Stimulated activated CD4-positive, alpha-beta T cell treated with anti-CD3 and anti-CD28 coated beads, Interleukin-2, amount 100 ng/mL, for 48 hours (primary cell): ENCODE measurements at regions not wholly inside any gene's neighbourhood (a gene's known extent, or its start where the extent isn't known, plus 50 kb on each side); places are given as distances from the start of the nearest gene placed in this dataset.

ENCODE experiments used
- DNase-seq, 2 donors: peaks; one replicate each; pipeline ENCODE4 v3.0.0-alpha.2; 2020

DNA sequence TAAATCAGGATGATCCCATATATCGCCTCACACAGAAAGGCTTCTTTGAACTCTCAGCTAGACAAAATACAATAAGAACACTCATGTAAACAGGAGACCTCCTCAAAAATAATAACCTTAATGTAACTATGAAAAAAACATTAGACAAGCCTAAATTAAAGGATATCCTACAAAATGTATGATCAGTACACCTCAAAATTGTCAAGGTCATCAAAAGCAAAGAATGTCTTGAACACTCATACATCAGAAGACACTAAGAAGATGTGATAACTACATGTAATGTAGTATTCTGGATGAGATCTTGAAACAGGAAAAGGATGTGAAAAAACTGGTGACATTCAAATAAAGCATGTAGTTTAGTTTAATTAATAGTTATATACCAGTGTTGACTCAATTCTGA is 616.8 kb upstream of the ZEB2 start:
- no peak for DNase-seq

DNA sequence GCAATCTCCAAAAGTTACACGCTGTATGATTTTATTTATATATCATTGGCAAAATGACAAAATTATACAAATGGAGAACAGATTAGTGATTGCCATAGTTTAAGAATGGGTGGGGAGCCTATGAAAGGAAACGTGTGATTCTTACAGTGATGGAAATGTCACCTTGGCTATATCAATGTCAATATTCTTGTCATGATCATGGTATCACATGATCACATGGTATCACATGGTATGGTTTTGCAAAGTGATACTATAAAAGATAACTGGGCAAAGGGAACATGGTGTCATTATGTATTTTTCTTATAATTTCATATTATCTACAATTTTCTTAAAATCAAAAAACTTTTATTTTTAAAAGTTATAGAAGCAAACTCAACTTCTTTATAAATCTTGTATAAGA is 606.2 kb upstream of the ZEB2 start:
- DNase-seq: no peak

DNA sequence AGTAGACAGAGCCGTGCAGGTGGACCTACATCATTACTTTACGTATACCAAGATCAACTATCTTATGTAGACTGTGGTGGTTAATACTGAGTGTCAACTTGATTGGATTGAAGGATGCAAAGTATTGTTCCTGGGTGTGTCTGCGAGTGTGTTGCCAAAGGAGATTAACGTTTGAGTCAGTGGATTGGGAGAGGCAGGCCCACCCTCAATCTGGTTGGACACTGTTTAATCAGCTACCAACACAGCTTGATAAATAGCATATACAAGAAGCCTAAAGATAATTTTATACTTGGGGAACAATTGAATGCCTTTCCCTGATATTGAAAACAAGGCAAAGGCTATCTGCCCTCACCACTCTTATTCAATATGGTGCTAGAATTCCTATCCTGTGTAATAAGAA is 604.2 kb upstream of the ZEB2 start:
- DNase-seq: no peak

GRCh38 chr2:145123606-145124005 is 603.7 kb upstream of the ZEB2 start:
- no peak for DNase-seq

- DNase-seq: no peak
Observed at GRCh38 chr2:145119225-145119624, 599.3 kb upstream of the ZEB2 start.

DNA sequence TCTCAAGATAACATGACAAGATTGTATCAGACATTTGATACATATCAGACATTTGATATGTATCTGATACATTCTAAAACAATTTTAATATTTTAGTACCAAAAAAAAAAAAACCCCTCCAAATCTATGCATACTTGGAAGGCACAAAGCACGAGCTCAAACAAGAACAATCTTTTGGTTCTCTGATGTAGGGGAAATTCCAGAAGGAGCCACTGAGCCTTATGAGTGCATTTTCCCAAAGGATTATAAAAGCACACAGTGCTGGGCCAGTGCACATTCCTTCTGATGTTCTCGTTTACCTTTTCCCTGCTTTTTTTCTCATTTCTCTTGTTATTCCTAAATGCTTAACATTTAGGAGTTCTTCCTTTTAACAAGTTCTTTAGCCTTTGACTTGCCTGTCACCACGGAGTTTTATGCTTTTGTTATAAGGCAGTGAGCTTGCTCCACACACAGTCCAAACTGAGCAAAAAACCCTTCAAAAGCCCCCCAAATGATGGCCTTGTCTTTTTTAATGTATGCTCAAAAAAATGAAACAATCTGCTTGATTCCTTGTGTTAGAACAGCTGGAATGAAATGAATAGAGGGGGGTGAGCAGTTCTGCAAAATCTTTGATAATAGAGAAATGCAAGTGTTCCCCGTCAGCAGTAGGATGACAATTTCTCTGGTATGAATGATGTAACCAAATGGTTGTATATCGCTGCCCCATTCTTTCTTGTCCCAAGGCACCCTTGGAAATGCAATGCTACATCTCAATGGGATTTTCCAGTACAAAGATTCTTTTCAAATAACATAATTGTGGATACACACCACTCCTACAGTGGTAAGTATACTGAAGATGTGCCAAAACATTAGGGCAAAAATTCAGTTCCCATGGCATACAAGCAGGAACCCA is 597.2 kb upstream of the ZEB2 start:
- DNase-seq: no peak

DNA sequence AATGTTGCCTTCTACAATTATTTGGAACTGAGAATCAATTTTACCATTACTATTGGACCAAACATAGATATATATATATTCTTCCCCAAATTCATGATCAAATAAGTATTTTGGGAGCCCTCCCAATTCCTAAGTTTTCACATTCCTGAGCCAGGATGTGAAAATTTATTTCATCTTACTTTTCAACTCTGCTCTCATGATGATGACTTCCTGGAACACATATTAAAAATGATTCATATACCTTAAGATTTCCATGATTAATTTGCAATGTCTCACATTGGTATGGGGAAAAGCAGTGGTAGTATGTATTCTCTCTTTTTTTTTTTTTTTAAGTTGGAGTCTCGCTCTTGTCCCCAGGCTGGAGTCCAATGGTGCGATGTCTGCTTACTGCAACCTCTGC is 596.1 kb upstream of the ZEB2 start:
- DNase-seq: no peak

DNA sequence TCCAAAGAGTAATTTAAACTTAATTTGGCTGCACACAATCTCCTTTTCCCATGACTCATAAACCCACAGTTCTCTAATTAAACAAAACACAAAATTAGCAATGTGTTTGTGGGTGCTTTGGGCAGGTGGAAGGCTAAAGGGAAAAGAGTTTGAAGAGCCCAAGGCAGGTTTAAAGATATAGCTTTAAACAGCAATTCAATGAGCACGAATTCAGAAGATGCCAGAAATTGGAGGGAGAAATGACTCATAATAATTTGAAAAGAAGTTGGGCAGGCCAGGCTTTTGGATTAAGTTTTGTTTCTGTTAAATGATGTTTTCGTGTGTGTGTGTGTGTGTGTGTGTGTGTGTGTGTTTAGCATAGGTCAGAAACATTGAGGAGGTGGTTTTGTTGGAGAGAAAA is 594.8 kb upstream of the ZEB2 start:
- DNase-seq: no peak

DNA sequence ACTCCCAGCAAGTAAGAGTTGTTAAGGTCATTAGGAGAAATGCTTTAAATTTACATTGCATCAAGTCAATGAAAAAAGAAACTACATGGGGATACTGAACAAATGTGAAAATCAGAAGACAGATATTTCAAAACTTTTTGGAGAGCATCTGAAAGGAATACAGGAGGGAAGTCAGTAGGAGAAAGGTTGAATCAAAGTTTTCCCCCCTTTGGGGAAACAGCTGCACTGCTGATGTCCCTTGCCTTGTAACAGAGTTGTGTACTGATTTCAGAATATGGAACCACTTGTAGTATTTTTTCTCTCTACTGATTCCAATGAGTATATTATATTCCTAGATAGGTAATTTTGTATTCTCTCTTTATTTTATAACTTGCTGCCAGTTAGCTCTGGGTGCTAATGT is 592.5 kb upstream of the ZEB2 start:
- DNase-seq: no peak

- no peak for DNase-seq
Observed at GRCh38 chr2:145110668-145111356, 590.9 kb upstream of the ZEB2 start.

- DNase-seq: no peak
Observed at GRCh38 chr2:145108959-145109710, 589.2 kb upstream of the ZEB2 start.

DNA sequence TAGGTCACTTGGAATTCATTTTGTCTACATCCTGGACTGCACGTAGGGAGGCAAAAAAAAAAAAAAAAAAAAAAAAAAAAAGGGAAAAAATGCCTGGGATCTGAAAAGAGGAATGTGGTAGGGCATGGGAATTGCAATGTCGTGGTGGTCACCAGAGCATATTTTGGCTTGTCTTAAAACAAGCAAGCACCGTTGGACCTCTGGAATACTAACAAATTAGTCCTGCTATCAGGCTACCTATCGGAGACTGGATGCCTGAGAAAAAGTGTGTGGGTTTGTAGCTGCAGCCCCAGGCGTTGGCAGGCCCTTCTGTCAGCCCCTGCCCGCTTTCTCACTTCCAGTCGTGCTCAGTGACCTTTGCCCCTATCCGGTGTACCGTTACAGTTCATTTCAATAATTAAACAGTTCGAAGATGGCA is 588.5 kb upstream of the ZEB2 start:
- no peak for DNase-seq

DNA sequence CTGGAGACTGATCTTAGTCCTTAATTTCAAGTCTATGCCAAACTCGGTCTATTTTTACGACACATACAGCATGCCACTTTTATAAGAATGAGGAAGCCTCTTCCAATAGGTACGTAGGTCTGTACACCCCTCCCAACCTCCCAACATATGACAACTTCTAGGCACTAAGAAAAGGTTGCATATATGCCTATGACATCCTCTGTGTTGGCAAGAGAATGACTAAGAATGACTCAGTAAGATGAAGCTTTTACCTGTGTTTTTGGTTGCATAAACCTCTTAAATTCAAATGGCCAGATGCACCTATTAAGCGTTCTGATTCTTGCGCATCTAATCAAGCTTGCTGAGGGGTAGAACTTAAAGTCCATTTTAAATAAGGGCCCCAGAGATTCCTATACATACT is 586.4 kb upstream of the ZEB2 start:
- DNase-seq: no peak

- DNase-seq: no peak
Observed at GRCh38 chr2:145102706-145103105, 582.8 kb upstream of the ZEB2 start.

DNA sequence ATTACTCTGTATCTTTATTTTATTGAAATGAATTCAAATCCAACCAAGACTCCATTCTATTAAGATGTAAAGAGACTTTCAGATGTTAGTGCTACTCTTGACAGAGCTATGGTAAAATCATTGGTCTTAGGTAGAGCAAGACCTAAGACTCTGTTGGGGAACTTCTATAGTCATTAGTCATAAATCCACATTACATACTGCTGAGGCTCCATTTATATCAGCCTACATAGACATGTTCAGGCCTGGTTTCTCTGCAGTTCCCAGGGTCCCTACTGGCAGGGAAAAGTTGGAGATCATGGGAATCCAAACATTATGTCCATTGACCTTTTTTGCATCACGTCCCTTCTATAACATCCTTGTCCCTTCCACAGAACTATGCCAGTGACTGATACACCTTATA is 580.4 kb upstream of the ZEB2 start:
- DNase-seq: no peak

GRCh38 chr2:145096582-145096981 is 576.7 kb upstream of the ZEB2 start:
- no peak for DNase-seq

DNA sequence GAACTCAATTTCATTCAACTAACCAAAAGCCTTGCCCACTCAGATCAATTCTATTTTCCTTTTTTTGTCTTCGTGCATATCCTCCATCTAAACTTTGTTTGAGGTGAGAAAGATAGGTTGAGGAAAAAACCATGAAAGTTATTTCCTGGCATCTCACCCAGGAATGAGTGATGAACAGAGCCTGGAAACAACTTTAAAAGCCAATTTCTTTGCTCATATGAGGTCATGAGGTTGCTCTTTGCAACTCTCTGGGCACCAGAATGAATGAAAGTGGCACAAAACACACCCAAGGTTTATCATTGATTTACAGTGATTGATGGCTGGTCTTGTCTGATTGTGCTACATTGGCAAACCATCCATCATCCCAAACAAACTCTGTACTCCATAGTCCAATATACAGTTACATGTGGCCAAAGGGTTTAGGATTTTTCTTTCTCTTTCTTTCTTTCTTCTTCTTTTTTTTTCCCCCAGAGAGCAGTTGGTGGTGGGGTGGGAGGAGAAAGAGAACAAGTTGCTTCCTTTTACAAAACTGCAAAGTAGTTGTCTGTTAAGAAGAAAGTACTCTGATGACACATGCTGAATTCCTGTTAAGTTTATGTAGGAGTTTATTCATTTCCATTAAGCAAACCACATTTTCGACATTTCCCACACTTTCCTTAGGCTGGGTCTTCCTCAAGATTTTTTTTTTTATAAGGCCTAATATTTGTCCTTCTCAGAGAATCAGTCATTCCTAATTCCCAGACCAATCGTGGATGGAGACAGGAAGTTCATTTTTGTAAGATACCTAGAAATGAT is 575.9 kb upstream of the ZEB2 start:
- DNase-seq: no peak

GRCh38 chr2:145094370-145094769 is 574.5 kb upstream of the ZEB2 start:
- DNase-seq: no peak

DNA sequence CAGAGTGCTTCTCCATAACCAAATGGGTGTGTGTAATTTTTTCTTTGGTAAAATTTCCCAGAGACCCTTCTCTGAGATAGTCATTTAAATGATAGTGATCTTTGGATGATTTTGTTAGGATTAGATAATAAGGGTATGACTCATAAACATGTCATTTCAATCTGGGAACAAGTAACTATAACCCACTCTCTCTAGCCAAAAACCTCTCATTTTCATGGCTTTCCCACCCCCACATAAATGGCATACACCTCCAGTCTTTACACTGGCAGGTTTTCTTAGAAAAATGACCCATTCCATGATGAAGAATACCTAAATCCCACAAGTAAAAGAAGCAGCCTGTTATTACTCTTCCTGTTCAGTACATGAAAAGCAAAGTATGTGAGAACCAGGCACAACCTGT is 572.0 kb upstream of the ZEB2 start:
- no peak for DNase-seq

DNA sequence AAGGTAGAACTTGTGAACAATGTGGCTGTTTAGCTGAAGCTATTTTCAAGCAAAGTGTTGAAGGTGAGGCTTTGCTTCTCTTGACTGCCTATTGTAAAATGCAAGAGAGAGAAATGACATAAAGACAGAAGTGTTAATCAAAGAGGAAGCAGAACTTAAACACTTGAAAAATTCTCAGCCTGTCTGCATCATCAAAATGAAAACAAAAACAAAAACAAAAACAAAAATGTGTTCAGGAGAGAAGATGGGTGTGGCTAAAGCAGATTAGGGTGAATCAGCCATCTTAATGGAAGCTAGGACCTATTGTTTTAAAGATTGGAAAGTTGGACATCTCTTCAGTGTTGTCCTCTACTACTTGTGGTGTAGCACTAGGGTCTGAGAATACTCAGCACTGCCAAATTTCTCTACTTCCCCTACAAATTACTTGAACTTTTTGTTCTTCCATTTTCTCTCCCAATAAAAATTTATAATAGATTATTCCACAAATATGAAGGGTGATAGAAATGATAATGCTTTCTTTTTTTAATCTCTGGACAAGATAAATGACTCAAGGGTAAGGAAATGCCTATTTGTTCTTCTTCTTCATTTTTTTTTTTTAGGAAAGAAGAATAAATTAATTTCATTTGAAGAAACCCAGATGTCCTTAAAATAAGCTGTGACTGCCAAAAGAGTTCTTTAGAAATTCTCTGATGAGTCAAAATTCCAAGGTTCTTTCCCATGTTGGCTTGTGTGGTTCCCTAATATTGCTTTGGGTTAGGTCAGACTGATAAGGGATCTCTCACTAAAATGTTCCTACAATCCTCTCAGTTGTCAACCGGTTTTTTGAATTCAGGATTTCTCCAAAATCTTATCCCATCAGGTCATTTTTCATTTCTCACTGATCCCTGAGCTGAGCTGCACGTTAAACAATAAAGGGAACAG is 571.2 kb upstream of the ZEB2 start:
- no peak for DNase-seq

- DNase-seq: no peak
Observed at GRCh38 chr2:145088756-145089155, 568.8 kb upstream of the ZEB2 start.

GRCh38 chr2:145086910-145087309 is 567.0 kb upstream of the ZEB2 start:
- DNase-seq: no peak
